ENCODE measurements at regions not wholly inside any gene's neighbourhood (a gene's known extent, or its start where the extent isn't known, plus 50 kb on each side); places are given as distances from the start of the nearest gene placed in this dataset.

GRCh38 chr9:26755476-26755875 is 137.1 kb downstream of the CAAP1 start:
- TF ChIP-seq SUZ12 (IDR thresholded peaks at IDR 0.05; ENCODE audit: low read length) (no peak), CTCF (IDR thresholded peaks at IDR 0.05; ENCODE audit: control extremely low read depth in 1 of 3, insufficient read depth in 1 of 3, low read depth in 1 of 3, low read length in 3 of 3) (no peak), EZH2 (IDR thresholded peaks at IDR 0.05; ENCODE audit: low read depth, low read length, severe bottlenecking) (no peak), TEAD4 (IDR thresholded peaks at IDR 0.05; ENCODE audit: low read depth, low read length) (no peak), MAX (IDR thresholded peaks at IDR 0.05) (no peak), KDM1A (IDR thresholded peaks at IDR 0.05; ENCODE audit: borderline replicate concordance, low read length) (no peak), POLR2A (IDR thresholded peaks at IDR 0.05; ENCODE audit: control extremely low read depth in 1 of 2, low read depth in 2 of 2, low read length in 2 of 2) (no peak), RFX5 (IDR thresholded peaks at IDR 0.05; ENCODE audit: borderline replicate concordance, low read depth, low read length) (no peak), POLR2AphosphoS5 (IDR thresholded peaks at IDR 0.05; ENCODE audit: low read depth, low read length) (no peak), CHD2 (IDR thresholded peaks at IDR 0.05; ENCODE audit: low read length) (no peak)
